ENCODE measurements at regions not wholly inside any gene's neighbourhood (a gene's known extent, or its start where the extent isn't known, plus 50 kb on each side); places are given as distances from the start of the nearest gene placed in this dataset.

- Mint-ChIP-seq H3K4me1 (no peaks in the 10 kb centered on the region), H3K4me3 (no peak overlapping the region), H3K27me3 (ENCODE audit: low read depth) (peaks cover 4% of the 10 kb centered on the region), H3K27ac (no peak overlapping the region), H3K9me3 (peaks cover 7% of the 10 kb centered on the region), H3K36me3 (ENCODE audit: low read depth) (no peaks in the 10 kb centered on the region)
- no peak for TF ChIP-seq CTCF (IDR thresholded peaks at IDR 0.05; ENCODE audit: unreplicated experiment in 3 of 3)
Observed at GRCh38 chr5:57394421-57395210, 88.0 kb downstream of the ACTBL2 start.

DNA sequence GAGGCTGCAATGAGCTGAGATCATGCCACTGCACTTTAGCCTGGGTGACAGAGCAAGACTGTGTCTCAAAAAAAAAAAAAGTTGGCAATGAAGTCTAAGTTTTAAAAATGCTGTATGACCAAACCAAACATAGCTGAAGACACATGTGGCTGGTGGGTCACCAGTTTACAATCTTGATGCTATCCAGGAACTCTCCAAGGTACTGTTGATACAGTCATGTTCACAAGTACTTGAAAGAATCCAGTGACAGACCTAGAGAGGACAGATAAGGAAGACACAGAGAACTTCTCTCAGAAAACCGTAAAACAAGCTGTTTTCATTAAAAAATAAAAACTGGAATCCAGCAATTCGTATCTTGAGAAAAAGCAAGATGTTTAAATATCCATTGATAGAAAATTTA, 95.7 kb downstream of the ACTBL2 start:
- TF ChIP-seq CTCF (IDR thresholded peaks at IDR 0.05; ENCODE audit: unreplicated experiment in 3 of 3): no peak
- Mint-ChIP-seq H3K36me3 (ENCODE audit: low read depth) (no peaks in the 10 kb centered on the region), H3K4me1 (no peaks in the 10 kb centered on the region), H3K27ac (no peak overlapping the region), H3K9me3 (no peaks in the 10 kb centered on the region), H3K27me3 (ENCODE audit: low read depth) (no peaks in the 10 kb centered on the region), H3K4me3 (no peak overlapping the region)

- H3K4me3 Mint-ChIP-seq: no peak overlapping the region
- H3K4me1 Mint-ChIP-seq: no peaks in the 10 kb centered on the region
- no peak for TF ChIP-seq CTCF (IDR thresholded peaks at IDR 0.05; ENCODE audit: unreplicated experiment in 3 of 3)
Observed at GRCh38 chr5:57383093-57383861, 99.3 kb downstream of the ACTBL2 start.

GRCh38 chr5:57382655-57383054, 100.0 kb downstream of the ACTBL2 start:
- no peak overlapping the region for H3K4me3 Mint-ChIP-seq
- H3K27ac Mint-ChIP-seq: no peak overlapping the region
- no peak for TF ChIP-seq CTCF (IDR thresholded peaks at IDR 0.05; ENCODE audit: unreplicated experiment in 3 of 3)
- H3K4me1 Mint-ChIP-seq: no peaks in the 10 kb centered on the region
- no peaks in the 10 kb centered on the region for H3K36me3 Mint-ChIP-seq (ENCODE audit: low read depth)
- H3K27me3 Mint-ChIP-seq (ENCODE audit: low read depth): no peaks in the 10 kb centered on the region
- peaks cover 4% of the 10 kb centered on the region for H3K9me3 Mint-ChIP-seq

More at GRCh38 chr5:57383093-57383861, 99.3 kb downstream of the ACTBL2 start:
- no peaks in the 10 kb centered on the region for H3K36me3 Mint-ChIP-seq (ENCODE audit: low read depth)
- peaks cover 4% of the 10 kb centered on the region for H3K9me3 Mint-ChIP-seq
- no peak overlapping the region for H3K27ac Mint-ChIP-seq
- no peaks in the 10 kb centered on the region for H3K27me3 Mint-ChIP-seq (ENCODE audit: low read depth)

DNA sequence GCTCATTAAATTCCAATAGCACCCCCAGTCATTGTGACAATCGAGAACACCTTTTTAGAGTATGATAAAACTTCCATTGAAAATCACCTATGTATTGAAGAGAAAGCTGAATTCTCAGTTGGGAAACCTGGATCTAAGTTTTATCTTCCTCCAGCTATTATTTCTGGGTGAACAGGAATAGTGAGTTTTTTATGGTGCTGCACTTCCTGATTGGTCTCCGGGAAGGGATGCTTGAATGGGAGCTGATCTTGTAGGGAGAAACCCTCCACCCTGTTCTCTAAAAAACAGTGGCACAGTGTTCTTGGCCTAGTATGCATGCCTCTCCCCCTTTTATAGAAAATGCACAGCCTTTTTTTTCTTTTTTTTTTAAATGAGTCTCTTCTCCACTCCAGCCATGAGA, 112.2 kb downstream of the ACTBL2 start:
- no peaks in the 10 kb centered on the region for H3K4me1 Mint-ChIP-seq
- H3K36me3 Mint-ChIP-seq (ENCODE audit: low read depth): no peaks in the 10 kb centered on the region
- no peak overlapping the region for H3K27ac Mint-ChIP-seq
- no peaks in the 10 kb centered on the region for H3K9me3 Mint-ChIP-seq
- no peak for TF ChIP-seq CTCF (IDR thresholded peaks at IDR 0.05; ENCODE audit: unreplicated experiment in 3 of 3)
- no peak overlapping the region for H3K4me3 Mint-ChIP-seq
- H3K27me3 Mint-ChIP-seq (ENCODE audit: low read depth): no peaks in the 10 kb centered on the region

Measured in nephron (organoid).